GM12878 (cell line): ENCODE measurements at regions not wholly inside any gene's neighbourhood (a gene's known extent, or its start where the extent isn't known, plus 50 kb on each side); places are given as distances from the start of the nearest gene placed in this dataset.

ENCODE experiments used
- ATAC-seq: fragments of 200-7000 bp; cut with Tn5 transposase; 3 replicates; pipeline ENCODE4 v1.9.1; 2020; ENCODE audit warnings: mild to moderate bottlenecking, moderate library complexity
- BruUV-seq: library from RNA; stranded (reverse); fragments of 400-500 nt; replicated peaks from 2 replicates; lab custom pipeline; 2021; lab: Mats Ljungman, UMichigan
- CTCF ChIA-PET: fragments of 300-600 bp; sonication (Branson Sonifier 250); formaldehyde crosslinking; extraction: SDS; loops from one replicate; lab custom pipeline; 2021; ENCODE audit warnings: inconsistent platforms; lab: Yijun Ruan, JAX
- POLR2A ChIA-PET: fragments of 350-600 bp; formaldehyde crosslinking; extraction: SDS; loops from one replicate; lab custom pipeline; 2021; ENCODE audit warnings: inconsistent platforms; lab: Charles Lee
- RAD21 ChIA-PET: fragments of 300-600 bp; sonication (Branson Sonifier 250); formaldehyde crosslinking; loops from one replicate; lab custom pipeline; 2023; ENCODE audit warnings: antibody characterized with exemption; ENCODE audit not compliant: unreplicated experiment; lab: Charles Lee
- SMC1A ChIA-PET: fragments of 300-600 bp; sonication (Branson Sonifier 250); formaldehyde crosslinking; loops from one replicate; lab custom pipeline; 2023; ENCODE audit not compliant: unreplicated experiment, uncharacterized antibody; lab: Charles Lee
- DNase-seq: peaks from one replicate; pipeline ENCODE4 v3.0.0-alpha.2; 2011; ENCODE audit warnings: low read depth, low spot score
- FAIRE-seq: peaks from 3 replicates; lab custom pipeline; 2011; peaks lifted over from hg19 to GRCh38; lab: Jason Lieb, UNC
- H2AFZ ChIP-seq: 2 replicates; pipeline ENCODE4 v1.6.0; 2011; ENCODE audit warnings: low read depth, low read length, control low read depth; ENCODE audit not compliant: control insufficient read depth
- H3K27ac ChIP-seq: 2 replicates; pipeline ENCODE4 v1.5.1; 2011; ENCODE audit warnings: control low read depth; ENCODE audit not compliant: control insufficient read depth, insufficient read depth
- H3K27me3 ChIP-seq, 2 experiments: replicated peaks in 1 of 2; 2 replicates each; pipeline versions ENCODE4 v1.6.0 to v1.6.1; 2011; ENCODE audit warnings: low read length in 1 of 2; ENCODE audit not compliant: control insufficient read depth in 2 of 2, insufficient read depth in 2 of 2
- H3K36me3 ChIP-seq, 2 experiments: 2 replicates each; pipeline ENCODE4 v1.5.1; 2011; ENCODE audit warnings: low read length in 1 of 2; ENCODE audit not compliant: control insufficient read depth in 2 of 2, insufficient read depth in 2 of 2
- H3K4me1 ChIP-seq: 2 replicates; pipeline ENCODE4 v1.6.1; 2011; ENCODE audit warnings: mild to moderate bottlenecking, low read length, moderate library complexity, mixed read lengths; ENCODE audit not compliant: control insufficient read depth, insufficient read depth
- H3K4me2 ChIP-seq: 2 replicates; pipeline ENCODE4 v1.6.0; 2011; ENCODE audit warnings: control low read depth; ENCODE audit not compliant: control insufficient read depth, insufficient read depth
- H3K4me3 ChIP-seq: fragments of 200-600 bp; sonication (generic); 2 replicates; pipeline ENCODE4 v1.5.1; 2016
- H3K79me2 ChIP-seq: 2 replicates; pipeline ENCODE4 v1.6.0; 2011; ENCODE audit warnings: low read length; ENCODE audit not compliant: control insufficient read depth, insufficient read depth
- H3K9ac ChIP-seq: 2 replicates; pipeline ENCODE4 v1.8.0; 2011; ENCODE audit warnings: low read length, control low read depth, mixed read lengths; ENCODE audit not compliant: control insufficient read depth, insufficient read depth
- H3K9me3 ChIP-seq: replicated peaks from 3 replicates; pipeline ENCODE4 v1.5.1; 2011; ENCODE audit warnings: mild to moderate bottlenecking, low read length; ENCODE audit not compliant: control insufficient read depth, insufficient read depth
- H4K20me1 ChIP-seq: 2 replicates; pipeline ENCODE4 v1.6.0; 2011; ENCODE audit not compliant: control insufficient read depth, insufficient read depth
- ZNF687 ChIP-seq: fragments of 450-650 bp; IDR thresholded peaks from 2 replicates; pipeline ENCODE4 v1.6.1; 2017; ENCODE audit warnings: mild to moderate bottlenecking, moderate library complexity
- WGBS: methylation state at CpG from one replicate; pipeline ENCODE4 v1.1.6; 2016; ENCODE audit warnings: low lambda C conversion rate; ENCODE audit not compliant: insufficient replicate concordance, insufficient coverage; ENCODE audit errors: missing lambda C conversion rate; 5-methylcytosine and 5-hydroxymethylcytosine counted together
- in situ Hi-C: fragments of 300-500 bp; cut with MboI; formaldehyde crosslinking; loops from 9 replicates; pipeline ENCODE4 v1.14.3; 2018; ENCODE audit warnings: mixed read lengths
- intact Hi-C: fragments of 100-400 bp; cut with micrococcal nuclease; formaldehyde crosslinking; loops from one replicate; pipeline ENCODE4 v1.14.2; 2022; ENCODE audit not compliant: unreplicated experiment

GRCh38 chr7:142407939-142408570, 150.2 kb upstream of the PRSS58 start:
- RAD21 ChIA-PET: no interaction called here
- Histone ChIP-seq H3K79me2 (no peaks in the 10 kb centered on the region), H3K27me3 (peaks cover 0 to 3% of the 10 kb centered on the region in 2 experiments; a peak in 1 of 4 replicates), H3K9me3 (no peaks in the 10 kb centered on the region), H3K36me3 (no peaks in the 10 kb centered on the region), H3K27ac (no peak overlapping the region)
- FAIRE-seq: no peak
- intact Hi-C loops: no loop called here
- no TSS peak for BruUV-seq
- TF ChIP-seq ZNF687: no peak
- TF ChIP-seq, all 136 proteins: peak for 0
- CTCF ChIA-PET: interaction anchor here (0.8 to 1.5 kb wide), 5 partner anchors 26 to 46 kb away, joined by 3 to 5 read pairs (median 3); no protein-coding TSS in a partner anchor
- Histone ChIP-seq H4K20me1 (no peaks in the 10 kb centered on the region), H2AFZ (no peak overlapping the region), H3K4me3 (no peak overlapping the region), H3K4me2 (no peak overlapping the region), H3K9ac (no peak overlapping the region), H3K4me1 (no peaks in the 10 kb centered on the region)
- ATAC-seq (no peak), DNase-seq (no peak)
- in situ Hi-C loops: no loop called here
- SMC1A ChIA-PET: no interaction called here
- POLR2A ChIA-PET: no interaction called here
- 31% methylated on average over 8 of the region's 8 CpGs for WGBS
